Activated effector memory CD4-positive, alpha-beta T cell treated with Interleukin-2 at 50 U/mL for 16 hours (primary cell): ENCODE measurements at regions not wholly inside any gene's neighbourhood (a gene's known extent, or its start where the extent isn't known, plus 50 kb on each side); places are given as distances from the start of the nearest gene placed in this dataset.
"Not testable (repeated sequence)": the region's sequence is repeated elsewhere in the genome, so short reads cannot be mapped to it uniquely, and the experiment has no call there.

ENCODE experiments used
- DNase-seq: peaks from one replicate; pipeline ENCODE4 v3.0.0-alpha.2; 2020

- no peak for DNase-seq
These were observed 214.4 kb upstream of the CBLB start for GRCh38 chr3:106083207-106083606.

DNA sequence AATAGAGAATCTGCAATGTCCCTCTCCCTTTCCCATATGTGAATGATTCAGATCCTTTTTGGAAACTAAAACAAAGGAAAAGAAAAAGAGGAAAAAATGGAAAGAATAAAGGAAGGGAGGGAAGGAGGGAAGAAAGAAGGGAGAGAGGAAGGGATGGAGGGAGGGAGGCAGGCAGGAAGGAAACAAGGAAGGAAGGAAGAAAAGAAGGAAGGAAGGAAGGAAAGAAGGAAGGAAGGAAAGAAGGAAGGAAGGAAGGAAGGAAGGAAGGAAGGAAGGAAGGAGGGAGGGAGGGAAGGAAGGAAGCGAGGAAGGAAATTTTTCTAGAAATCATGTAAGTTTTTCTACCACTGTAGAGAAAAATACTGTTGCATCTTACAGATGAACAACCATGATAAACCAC, 215.0 kb upstream of the CBLB start:
- DNase-seq: no peak

DNA sequence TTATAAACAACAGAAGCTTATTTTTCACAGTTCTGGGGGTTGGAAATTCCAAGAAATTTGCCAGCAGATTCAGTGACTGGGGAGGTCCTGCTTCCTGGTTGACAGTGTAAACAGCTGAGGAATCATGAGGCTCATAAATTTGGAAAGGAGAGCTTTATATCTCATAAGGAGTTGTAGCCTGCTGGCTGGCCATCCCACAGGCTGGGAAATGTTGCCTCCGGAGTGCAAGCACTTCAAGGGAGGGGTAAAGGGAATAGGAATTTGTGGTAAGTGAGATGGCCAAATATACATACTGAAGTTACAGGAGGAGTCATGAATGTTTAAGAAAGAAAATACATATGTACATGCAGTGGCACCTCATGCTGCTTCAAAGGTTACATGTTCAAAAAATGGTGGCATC, 217.2 kb upstream of the CBLB start:
- no peak for DNase-seq

GRCh38 chr3:106086636-106087035, 217.8 kb upstream of the CBLB start:
- no peak for DNase-seq

- no peak for DNase-seq
These were observed 219.5 kb upstream of the CBLB start for GRCh38 chr3:106088304-106088703.

- no peak for DNase-seq
These were observed 220.1 kb upstream of the CBLB start for GRCh38 chr3:106088899-106089298.

DNA sequence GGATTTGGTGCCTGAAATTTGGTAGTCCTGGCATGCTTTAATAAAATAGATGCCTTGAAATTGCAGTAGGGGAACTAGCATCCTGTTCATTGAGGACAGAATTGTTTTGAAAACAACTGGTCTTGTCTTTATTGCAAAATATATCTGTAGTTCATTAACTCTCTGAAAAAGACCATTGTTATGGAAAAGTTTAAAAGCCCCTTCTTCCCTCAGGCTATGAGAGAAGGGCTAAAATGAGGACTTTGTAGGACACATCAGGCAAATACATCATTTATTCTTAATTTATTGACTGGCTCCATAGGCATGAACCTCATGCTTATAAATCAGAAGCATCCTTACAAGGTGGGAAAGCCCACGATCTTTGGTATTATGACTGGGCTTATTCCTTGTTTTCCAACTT, 221.0 kb upstream of the CBLB start:
- no peak for DNase-seq

GRCh38 chr3:106092792-106093191, 224.0 kb upstream of the CBLB start:
- no peak for DNase-seq

GRCh38 chr3:106093616-106094015, 224.8 kb upstream of the CBLB start:
- DNase-seq: no peak

- no peak for DNase-seq
These were observed 229.1 kb upstream of the CBLB start for GRCh38 chr3:106097817-106098435.

GRCh38 chr3:106103383-106103782, 234.6 kb upstream of the CBLB start:
- no peak for DNase-seq

DNA sequence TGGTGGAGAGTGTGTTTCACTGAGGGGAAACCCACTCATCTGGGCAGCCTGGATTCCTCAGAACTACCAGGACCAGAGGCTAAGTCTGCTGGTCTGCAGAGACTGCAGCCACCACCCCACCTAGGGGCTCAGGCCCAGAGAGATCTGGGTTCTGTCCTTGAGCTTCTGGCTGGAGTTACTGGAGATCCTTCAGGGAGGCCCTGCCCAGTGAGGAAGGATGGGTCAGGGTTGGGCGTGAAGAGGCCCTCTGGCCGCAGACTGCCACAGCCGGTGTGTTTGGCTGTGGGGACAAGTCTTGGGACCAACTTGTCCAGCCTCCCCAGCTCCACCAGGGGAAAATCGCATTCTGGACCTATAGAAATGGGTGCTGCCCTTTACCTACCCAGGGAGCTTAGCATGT, 235.3 kb upstream of the CBLB start:
- DNase-seq: no peak

DNA sequence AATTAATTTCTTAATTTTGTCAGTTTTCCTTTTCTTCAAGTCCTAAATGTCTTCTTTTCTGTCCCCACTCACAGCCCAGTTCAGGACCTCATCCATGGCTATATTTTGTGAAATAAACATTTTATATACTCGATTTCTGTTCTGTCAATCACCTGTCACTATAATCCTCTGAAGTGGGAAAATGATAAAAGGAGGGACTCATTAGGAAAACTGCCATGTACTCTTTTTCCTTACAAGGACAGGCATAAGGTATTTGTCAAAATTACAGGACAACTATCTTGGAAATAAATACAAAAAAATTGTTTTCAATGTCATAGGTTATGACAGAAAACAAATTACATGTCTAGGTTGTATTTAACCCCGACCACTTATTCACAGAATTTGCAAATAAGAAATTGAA, 240.1 kb upstream of the CBLB start:
- DNase-seq: no peak

DNA sequence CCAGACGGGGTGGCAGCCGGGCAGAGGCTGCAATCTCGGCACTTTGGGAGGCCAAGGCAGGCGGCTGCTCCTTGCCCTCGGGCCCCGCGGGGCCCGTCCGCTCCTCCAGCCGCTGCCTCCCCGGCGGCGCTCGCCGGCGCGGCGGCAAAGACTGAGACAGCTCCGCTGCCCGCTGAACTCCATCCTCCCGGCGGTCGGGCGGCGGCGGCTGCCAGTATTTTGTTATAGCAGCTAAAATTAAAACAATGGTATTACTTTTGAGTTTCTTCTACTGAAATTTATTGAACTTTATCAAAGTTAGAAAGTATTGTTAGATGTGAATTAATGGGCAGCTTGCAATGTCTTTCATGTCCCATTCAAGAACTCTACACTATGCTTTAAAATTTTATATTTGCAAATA, 243.7 kb upstream of the CBLB start:
- DNase-seq: not testable (repeated sequence)

- DNase-seq: no peak
These were observed 244.9 kb upstream of the CBLB start for GRCh38 chr3:106113747-106114146.

GRCh38 chr3:106114220-106114619, 245.4 kb upstream of the CBLB start:
- no peak for DNase-seq

- DNase-seq: no peak
These were observed 246.0 kb upstream of the CBLB start for GRCh38 chr3:106114848-106115247.

- DNase-seq: no peak
These were observed 246.7 kb upstream of the CBLB start for GRCh38 chr3:106115557-106115956.

DNA sequence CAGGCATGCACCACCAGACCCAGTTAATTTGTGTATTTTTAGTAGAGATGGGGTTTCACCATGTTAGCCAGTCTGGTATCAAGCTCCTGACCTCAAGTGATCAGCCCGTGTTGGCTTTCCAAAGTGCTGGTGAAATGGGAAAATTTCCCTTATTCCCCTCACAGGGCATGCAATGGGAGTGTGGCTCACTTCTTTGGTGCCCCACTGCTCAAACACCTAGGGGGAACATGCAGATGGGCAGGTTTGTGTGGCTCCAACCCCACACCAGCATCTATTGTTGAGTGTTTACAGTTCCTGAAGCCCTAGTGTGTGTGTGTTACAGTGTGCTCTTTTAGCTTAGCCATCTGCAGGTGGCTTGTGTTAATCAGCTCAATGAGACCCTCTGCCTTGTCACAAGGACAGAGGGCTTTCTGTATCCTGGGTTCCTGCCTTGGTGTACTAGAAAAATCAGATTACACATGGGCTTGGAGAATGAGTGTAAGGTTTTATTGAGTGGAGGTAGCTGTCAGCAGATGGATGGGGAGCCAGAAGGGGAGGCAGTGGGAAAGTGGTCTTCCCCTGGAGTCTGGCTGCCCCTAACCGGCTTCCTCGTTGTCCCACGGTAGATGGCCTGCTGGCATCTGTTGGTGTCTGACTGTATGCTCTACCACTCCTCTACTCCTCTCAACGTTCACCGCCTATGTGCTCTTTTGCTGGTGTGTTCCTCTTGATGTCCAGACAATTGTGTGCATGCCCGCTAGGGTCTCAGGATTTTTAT, 248.1 kb upstream of the CBLB start:
- DNase-seq: no peak

GRCh38 chr3:106117490-106117858, 248.7 kb upstream of the CBLB start:
- DNase-seq: no peak

DNA sequence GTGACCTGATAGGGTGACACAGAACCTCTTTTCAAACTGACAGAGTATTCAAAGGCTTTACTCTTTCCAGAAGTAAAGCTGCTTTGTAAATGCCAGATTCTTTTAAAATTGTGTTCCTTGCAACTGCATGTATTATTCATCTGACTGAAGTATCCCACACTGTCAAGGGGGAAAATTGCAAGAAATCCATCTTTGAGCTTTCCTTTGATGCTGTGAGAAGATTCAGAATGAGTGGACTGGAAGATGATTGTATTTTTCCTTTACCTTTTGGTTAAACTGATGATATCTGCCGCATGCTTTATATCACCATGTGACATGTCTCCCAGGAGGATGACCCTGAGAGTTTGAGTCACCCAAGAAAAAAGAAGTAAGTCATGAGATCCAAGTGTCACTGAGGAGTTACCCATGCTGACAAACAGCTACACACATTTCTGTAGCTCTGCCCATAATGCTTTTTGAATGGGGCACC, 250.8 kb upstream of the CBLB start:
- DNase-seq: no peak

GRCh38 chr3:106120356-106120755, 251.5 kb upstream of the CBLB start:
- no peak for DNase-seq

DNA sequence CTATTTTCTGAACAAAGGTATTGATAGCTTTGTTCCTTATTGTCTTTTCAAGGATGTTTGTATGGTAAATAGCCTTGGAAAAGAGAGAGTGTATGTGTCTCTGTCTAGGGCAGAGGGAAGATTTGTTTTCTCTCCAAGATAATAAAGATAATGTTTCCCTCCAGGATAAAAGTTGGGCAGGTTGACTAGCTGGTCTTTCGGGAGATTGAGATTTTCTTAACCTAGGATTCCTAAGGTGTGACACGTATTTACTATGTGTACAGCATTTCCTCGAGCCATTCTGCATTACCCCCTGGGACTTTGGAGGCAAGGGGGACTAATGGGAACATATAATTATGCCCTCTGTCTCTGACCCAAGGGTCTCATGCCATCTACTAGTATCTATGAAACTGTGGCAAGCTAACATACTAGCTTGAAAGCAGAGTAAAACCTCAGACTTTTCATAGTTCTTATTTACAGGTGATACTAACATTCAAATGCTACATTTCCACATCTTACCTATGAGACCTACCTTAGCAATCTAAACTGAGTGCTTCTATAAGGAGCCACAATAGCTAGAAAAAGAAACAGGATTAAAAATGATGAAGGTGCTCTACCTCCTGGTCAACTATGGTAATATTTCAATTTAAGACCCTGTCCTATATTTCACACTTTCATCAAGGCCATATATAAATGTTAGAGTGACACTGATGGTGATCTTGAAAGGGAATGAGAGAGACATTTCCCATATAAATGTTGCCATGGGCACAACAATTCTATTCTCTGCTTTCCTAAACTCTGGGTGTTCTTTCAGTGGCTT, 252.9 kb upstream of the CBLB start:
- DNase-seq: no peak

DNA sequence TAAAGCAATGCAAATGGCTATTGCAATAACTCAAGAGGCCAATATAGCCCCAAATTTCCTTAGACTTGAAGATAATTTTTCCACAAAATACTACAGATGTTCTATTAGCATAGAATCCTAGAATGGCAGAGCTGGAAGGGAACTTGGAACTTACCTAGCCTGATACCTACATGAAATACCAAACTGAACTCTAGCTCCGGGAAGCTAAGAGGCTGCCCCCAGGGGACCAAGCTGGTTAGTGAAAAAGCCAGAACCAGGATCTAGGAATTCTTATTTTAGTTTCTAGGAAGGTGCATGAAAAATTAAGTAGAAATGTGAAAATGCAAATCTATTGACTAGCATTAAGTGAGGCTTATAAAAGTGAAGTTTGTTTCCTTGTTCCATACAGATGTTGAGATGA, 256.0 kb upstream of the CBLB start:
- no peak for DNase-seq
